Calu3 (cell line): ENCODE measurements at regions not wholly inside any gene's neighbourhood (a gene's known extent, or its start where the extent isn't known, plus 50 kb on each side); places are given as distances from the start of the nearest gene placed in this dataset.
A peak's percentile ranks its signal among the peaks of the same experiment; 100 is the strongest.

Experiments
- BruUV-seq: library from RNA; stranded (reverse); fragments of 400-500 nt; replicated peaks from 2 replicates; lab custom pipeline; 2021; lab: Mats Ljungman, UMichigan
- CTCF ChIA-PET: fragments of 300-600 bp; sonication (Branson Sonifier 250); formaldehyde crosslinking; loops from one replicate; lab custom pipeline; 2022; ENCODE audit warnings: antibody characterized with exemption; lab: Charles Lee
- DNase-seq: peaks from one replicate; pipeline ENCODE4 v3.0.0; 2022
- H3K27ac Mint-ChIP-seq: one replicate; pipeline ENCODE4 v1.8.0; 2022; ENCODE audit warnings: mixed read lengths; ENCODE audit not compliant: unreplicated experiment
- H3K27me3 Mint-ChIP-seq: one replicate; pipeline ENCODE4 v1.8.0; 2022; ENCODE audit warnings: mixed read lengths; ENCODE audit not compliant: unreplicated experiment
- H3K36me3 Mint-ChIP-seq: one replicate; pipeline ENCODE4 v1.8.0; 2022; ENCODE audit warnings: mild to moderate bottlenecking, moderate library complexity, mixed read lengths; ENCODE audit not compliant: insufficient read depth, unreplicated experiment
- H3K4me1 Mint-ChIP-seq: one replicate; pipeline ENCODE4 v1.8.0; 2022; ENCODE audit warnings: mild to moderate bottlenecking, low read depth, mixed read lengths; ENCODE audit not compliant: unreplicated experiment
- H3K4me3 Mint-ChIP-seq: one replicate; pipeline ENCODE4 v1.8.0; 2022; ENCODE audit warnings: mild to moderate bottlenecking, low read depth, moderate library complexity, mixed read lengths; ENCODE audit not compliant: unreplicated experiment
- H3K9me3 Mint-ChIP-seq: one replicate; pipeline ENCODE4 v1.8.0; 2022; ENCODE audit warnings: low read depth, mixed read lengths; ENCODE audit not compliant: unreplicated experiment
- intact Hi-C: fragments of 100-400 bp; cut with micrococcal nuclease; formaldehyde crosslinking; loops from one replicate; pipeline ENCODE4 v1.10.0; 2022; ENCODE audit not compliant: unreplicated experiment
- TF ChIP-seq, protein P1 (sequence below): fragments of 200-600 bp; IDR thresholded peaks from one replicate; pipeline ENCODE4 v1.8.0; 2022; ENCODE audit warnings: antibody characterized with exemption; ENCODE audit not compliant: unreplicated experiment

DNA sequence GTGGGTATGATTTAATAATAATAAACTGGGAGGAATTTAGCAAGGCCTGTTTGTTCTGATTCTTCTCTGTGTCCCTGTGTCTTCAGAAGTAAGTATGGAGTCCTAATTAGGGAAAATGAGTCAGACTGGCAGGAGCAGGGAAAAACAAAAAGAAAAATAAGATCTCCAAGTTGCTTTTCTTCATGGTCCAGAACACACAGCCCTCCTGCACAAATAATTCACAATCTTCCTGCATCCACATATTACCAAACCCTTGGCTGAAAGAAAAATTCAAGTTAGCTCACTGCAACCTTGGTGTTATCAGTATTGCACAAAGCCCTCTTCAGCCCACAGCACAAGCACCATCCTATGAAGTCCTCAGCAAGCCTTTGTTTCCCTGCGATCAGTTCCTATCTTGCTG is 142.0 kb upstream of the LAMA2 start:
- TF ChIP-seq, protein P1, sequence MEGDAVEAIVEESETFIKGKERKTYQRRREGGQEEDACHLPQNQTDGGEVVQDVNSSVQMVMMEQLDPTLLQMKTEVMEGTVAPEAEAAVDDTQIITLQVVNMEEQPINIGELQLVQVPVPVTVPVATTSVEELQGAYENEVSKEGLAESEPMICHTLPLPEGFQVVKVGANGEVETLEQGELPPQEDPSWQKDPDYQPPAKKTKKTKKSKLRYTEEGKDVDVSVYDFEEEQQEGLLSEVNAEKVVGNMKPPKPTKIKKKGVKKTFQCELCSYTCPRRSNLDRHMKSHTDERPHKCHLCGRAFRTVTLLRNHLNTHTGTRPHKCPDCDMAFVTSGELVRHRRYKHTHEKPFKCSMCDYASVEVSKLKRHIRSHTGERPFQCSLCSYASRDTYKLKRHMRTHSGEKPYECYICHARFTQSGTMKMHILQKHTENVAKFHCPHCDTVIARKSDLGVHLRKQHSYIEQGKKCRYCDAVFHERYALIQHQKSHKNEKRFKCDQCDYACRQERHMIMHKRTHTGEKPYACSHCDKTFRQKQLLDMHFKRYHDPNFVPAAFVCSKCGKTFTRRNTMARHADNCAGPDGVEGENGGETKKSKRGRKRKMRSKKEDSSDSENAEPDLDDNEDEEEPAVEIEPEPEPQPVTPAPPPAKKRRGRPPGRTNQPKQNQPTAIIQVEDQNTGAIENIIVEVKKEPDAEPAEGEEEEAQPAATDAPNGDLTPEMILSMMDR, result no peak
- DNase-seq, result no peak
- Mint-ChIP-seq H3K4me3 (no peak overlapping the region), H3K27me3 (no peaks in the 10 kb centered on the region), H3K27ac (no peak overlapping the region), H3K4me1 (peaks cover 17% of the 10 kb centered on the region), H3K9me3 (no peaks in the 10 kb centered on the region), H3K36me3 (no peaks in the 10 kb centered on the region)
- intact Hi-C loops, result no loop called here
- BruUV-seq, result no TSS peak
- CTCF ChIA-PET, result no interaction called here

DNA sequence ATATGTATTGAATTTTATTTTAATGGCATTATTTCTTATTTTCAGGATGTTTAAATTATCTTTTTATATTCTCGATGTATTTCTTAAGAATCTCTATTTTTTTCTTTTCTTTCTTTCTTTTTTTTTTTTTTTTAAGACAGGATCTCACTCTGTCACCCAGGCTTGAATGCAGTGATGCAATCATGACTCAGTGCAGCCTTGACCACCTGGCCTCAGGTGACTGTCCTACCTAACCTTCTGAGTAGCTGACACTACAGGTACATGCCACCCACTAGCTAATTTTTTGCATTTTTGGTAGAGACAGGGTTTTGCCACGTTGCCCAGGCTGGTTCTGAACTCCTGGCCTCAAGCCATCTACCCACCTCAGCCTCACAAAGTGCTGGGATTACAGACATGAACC is 143.8 kb upstream of the LAMA2 start:
- peak; percentile 22 for DNase-seq
- Mint-ChIP-seq H3K36me3 (no peaks in the 10 kb centered on the region), H3K27me3 (no peaks in the 10 kb centered on the region), H3K9me3 (no peaks in the 10 kb centered on the region), H3K4me1 (peaks cover 17% of the 10 kb centered on the region), H3K27ac (peak overlapping the region; percentile 63), H3K4me3 (no peak overlapping the region)
- CTCF ChIA-PET, result interaction anchor here (0.7 kb wide), 2 partner anchors 32 to 864 kb away, joined by 3 to 4 read pairs; no protein-coding TSS in a partner anchor
- intact Hi-C loops, result loop anchor here (10.0 kb wide), 1 partner anchor 404 kb away; no protein-coding TSS in a partner anchor
- no TSS peak for BruUV-seq
- TF ChIP-seq, protein P1, result no peak

DNA sequence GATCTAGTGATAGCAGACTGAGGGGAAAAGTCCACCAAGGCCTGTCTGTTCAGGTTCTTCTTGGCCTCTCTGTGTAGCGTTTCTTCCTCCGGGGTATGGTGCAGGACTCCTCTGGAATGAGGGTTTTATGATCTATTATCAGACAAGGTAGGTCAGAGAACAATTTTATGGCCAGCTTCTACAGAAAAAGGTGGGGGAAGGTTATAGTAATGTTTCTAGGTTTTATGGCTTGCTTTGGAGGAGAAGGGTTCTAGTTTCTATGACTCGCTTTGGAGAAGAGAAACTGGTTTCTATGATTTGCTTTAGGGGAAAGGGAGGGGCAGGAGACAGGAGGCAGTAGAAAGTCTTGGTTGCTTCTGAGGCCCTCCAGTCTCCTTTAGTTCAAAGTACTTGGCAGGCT is 144.8 kb upstream of the LAMA2 start:
- TF ChIP-seq, protein P1, result no peak
- no peak for DNase-seq
- Mint-ChIP-seq H3K36me3 (no peaks in the 10 kb centered on the region), H3K9me3 (no peaks in the 10 kb centered on the region), H3K4me1 (peaks cover 17% of the 10 kb centered on the region), H3K4me3 (no peak overlapping the region), H3K27me3 (no peaks in the 10 kb centered on the region), H3K27ac (no peak overlapping the region)
- CTCF ChIA-PET, result no interaction called here
- intact Hi-C loops, result loop anchor here (10.0 kb wide), 1 partner anchor 403 kb away; no protein-coding TSS in a partner anchor
- no TSS peak for BruUV-seq

DNA sequence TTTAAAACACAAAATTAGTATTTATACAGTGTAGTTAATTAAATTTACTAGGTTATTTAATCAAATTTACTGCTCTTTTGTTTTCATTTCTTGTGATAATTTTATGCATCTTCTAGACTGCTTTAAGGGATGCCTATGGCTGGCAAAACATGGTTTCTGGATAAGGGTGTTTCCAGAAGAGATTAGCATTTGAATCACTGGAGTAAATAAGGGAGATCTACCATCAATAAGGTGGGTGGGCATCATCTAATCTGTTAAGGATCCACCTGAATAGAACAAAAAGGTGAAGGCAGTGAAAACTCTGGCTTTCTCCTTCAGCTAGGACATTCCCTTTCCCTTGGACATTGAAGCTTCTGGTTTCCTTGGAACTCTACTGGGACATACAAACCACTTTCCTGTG is 146.2 kb upstream of the LAMA2 start:
- Mint-ChIP-seq H3K4me3 (no peak overlapping the region), H3K4me1 (peaks cover 17% of the 10 kb centered on the region), H3K36me3 (no peaks in the 10 kb centered on the region), H3K9me3 (no peaks in the 10 kb centered on the region), H3K27ac (no peak overlapping the region), H3K27me3 (no peaks in the 10 kb centered on the region)
- intact Hi-C loops, result loop anchor here (10.0 kb wide), 1 partner anchor 402 kb away; no protein-coding TSS in a partner anchor
- CTCF ChIA-PET, result no interaction called here
- BruUV-seq, result no TSS peak
- DNase-seq, result no peak
- TF ChIP-seq, protein P1, result no peak
